DMS53 treated with DMSO at 0.1 percent for 48 hours (cell line): ENCODE measurements at regions not wholly inside any gene's neighbourhood (a gene's known extent, or its start where the extent isn't known, plus 50 kb on each side); places are given as distances from the start of the nearest gene placed in this dataset.

Experiments
- DNase-seq: peaks from one replicate; lab custom pipeline; 2025; ENCODE audit not compliant: unreplicated experiment; lab: John Stamatoyannopoulos, UW

DNA sequence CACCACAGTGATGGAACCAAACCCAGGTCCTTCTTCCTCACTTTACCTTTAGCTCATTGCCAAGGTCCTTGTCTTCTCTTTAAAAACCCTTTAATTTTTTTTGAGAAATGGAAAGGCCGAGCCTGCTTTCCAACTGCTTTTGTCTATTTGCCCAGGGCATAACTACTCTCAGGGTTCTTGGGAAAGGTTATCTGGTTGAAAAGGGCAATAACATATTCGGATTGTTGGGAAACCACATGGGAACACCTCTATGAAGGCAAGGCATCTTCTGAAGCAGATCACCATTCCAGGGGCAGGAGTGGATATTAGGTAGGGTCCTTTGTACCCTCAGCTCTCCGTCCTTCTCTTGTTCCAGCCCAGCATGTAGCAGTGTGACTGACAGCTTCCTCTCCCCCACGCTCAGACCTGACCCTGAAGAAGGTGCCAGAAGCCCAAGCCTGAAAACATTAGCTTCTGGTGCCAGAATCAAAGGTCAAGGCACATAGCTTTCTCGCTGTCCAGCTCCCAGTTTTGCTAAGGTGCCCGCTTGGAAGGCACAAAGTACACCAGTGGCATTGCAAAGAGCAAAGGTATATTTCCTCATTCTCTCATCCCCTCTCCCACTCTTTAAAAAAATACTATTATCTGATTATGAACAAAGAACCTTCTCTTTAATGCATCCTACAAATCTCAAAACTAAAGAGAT, 123.2 kb upstream of the LINC00305 start:
- no peak for DNase-seq

- DNase-seq, result peak; percentile 73
Observed at GRCh38 chr18:64271246-64271645, 122.4 kb upstream of the LINC00305 start.

- no peak for DNase-seq
Observed at GRCh38 chr18:64270608-64271007, 121.7 kb upstream of the LINC00305 start.

DNA sequence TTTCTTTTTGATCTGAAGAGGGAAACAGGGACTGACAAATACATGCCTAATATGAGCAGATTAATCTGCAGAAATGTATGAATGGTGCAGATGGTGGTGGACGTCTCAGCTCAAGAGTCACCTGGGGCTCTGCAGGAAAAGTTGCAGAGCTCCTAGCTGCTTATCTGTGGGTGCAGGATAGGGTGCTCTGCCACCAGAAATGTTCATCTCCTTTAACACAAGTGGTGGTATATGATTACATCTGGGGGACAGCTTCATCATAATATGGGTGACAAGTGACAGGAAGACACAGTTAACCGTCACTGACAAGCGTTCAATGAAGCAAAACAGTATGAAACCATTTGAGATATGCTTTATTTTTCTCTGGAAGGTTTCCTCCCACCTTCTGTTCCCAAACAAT, 121.2 kb upstream of the LINC00305 start:
- DNase-seq, result no peak

GRCh38 chr18:64264171-64264570, 115.3 kb upstream of the LINC00305 start:
- no peak for DNase-seq

DNA sequence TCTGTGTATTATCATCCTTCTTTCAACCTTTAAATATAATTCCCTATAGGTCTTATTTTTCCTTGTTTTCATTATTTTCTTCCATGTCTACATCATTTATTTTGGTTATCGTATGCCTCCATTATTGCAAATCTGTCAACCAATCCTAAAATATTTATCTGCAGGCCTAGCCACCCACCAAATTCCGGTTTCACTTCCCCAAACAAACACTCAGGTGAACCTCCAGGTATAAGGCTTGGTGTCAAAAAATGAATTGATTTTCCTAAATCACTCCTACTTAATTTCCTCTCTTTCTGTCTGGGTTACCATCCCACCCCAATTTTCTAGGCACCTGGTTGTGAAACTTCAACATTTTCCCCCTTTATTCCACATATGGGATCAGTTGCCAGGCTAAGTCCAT, 111.9 kb upstream of the LINC00305 start:
- no peak for DNase-seq

GRCh38 chr18:64259871-64260270, 111.0 kb upstream of the LINC00305 start:
- DNase-seq, result no peak

GRCh38 chr18:64258111-64258650, 109.3 kb upstream of the LINC00305 start:
- no peak for DNase-seq

DNA sequence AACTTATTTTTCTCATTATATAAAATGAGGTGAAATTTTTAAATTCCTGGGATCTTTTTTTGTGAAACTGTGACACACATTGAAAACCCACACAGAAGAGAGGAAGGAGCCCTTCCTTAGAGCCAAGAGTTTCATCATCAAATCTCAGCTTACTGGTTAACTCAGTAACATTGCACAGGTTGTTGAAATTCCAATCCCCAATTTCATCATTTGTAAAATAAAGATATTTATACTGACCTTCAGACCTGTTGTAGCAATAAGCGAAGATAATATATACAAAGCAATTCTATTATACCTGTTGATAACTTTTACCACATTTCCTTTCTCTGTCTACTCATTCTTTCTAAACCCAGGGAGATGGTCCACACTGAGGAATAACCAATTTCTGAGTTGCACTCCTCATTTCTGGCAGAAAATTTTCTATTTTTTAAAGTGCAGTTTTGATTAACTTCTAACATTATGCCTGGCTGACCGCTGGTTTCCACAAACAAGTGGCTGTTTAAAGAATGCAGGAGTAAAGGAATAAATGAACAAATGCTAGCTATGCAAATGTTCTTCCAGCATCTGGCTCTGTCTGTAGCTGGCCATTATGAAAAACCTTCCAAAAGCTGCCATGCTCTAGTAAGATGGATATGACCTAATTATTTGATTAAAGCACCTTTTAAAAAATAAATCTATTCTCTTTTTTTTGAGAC, 105.7 kb upstream of the LINC00305 start:
- no peak for DNase-seq

- DNase-seq, result no peak
Observed at GRCh38 chr18:64253873-64254272, 105.0 kb upstream of the LINC00305 start.

DNA sequence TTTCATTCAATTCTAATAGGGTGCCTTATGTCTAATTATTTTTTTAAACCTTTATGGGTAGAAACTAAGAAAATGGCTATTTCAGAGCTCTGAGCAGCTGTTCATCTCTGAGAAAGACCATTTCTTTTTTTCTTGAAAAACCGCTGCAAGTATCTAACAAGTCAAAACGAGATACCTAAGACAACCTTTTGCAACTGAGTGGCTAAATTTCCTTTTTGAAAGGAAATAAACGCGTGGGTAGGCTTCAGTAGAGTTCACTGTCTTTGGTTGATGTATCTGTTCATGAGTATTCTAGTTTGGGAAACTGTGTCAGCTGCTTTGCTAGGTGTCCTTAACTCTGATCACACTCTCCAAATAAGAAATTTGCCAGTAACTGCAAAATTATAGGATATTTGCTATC, 104.3 kb upstream of the LINC00305 start:
- DNase-seq, result no peak

DNA sequence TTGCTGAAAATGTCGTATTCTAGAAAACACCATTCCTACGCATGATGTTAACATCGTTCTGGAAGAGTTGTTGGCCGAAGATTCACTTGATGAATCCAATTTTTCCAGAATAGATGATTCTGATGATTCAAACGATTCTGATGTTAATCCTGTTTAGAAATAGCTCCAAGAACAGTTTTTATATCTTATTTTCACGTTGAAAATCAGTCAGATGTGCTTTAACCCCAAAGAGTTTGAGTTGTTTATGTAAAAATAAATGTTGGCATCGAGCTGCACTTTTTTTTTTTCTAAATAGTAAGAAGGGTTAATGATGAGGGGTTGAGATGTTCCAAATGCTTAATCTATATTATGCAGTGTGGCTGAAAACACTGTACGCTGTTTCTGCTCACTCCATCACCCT, 99.9 kb upstream of the LINC00305 start:
- no peak for DNase-seq

DNA sequence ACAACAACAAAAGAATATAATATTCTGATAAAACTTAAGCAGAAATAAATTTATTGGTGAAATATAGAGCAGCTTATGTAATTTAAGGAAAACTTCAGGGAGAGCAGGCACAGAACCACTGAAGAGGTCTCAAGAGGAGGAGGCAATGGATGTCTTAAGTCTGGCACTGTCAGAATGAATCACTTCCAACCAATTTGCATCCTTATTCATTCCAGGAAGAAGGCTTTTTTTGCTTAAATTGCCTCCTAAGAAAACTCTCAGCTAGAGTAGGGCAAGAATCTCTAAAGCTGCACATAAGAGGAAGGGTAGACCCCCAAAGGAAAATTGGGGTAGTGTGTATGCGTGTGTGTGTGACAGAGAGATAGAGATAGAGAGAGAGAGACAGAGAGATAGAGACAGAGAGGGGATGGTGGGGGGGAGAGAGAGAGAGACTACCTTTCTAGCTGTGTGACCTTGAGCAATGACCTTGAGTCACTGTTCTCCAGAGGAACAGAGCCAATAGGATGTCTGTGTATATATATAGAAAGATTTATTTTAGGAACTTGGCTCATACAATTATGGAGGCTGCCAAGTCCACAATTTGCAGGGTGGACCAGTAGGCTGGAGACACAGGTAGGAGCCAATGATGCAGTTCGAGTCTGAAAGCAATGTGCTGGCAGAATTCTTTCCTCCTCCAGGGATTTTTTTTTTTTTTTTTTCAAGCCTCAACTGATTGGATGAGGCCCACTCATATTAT, 96.4 kb upstream of the LINC00305 start:
- DNase-seq, result no peak

DNA sequence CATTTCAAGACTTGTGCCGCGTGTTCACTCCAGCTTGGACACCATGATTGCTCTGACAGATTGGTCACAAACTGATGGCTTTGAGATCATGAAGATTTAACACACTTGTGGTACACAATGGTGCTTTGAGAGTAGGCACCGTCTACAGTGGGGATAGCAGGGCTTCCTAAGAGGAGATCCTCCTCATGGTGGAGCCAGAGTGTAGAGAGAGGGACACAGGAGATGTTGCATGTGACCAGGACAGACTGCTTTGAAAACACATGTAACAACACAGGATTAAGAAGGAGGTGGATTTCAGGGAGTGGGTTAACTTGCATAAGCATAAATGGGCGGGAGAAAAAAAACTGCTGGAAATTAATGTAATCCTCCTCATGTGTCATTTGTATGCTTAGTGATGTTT, 95.7 kb upstream of the LINC00305 start:
- DNase-seq, result peak; percentile 56

GRCh38 chr18:64240316-64240715, 91.4 kb upstream of the LINC00305 start:
- DNase-seq, result no peak

DNA sequence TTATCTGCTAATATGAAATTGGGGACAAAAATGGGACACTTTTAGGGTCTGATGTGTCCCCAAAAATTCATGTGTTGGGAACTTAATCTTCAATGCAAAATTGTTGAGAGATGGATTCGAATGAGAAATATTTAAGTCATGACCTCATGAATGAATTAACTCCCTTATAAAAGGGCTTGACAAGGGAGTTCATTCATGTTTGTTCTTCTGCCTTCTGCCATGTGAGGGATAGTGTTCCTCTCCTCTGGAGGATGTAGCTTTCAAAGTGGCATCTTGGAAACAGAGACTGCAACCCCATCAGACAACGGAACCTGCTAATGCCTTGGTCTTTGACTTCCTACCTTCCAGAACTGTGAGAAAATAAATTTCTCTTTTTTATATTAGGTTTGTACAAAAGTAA, 89.2 kb upstream of the LINC00305 start:
- no peak for DNase-seq

- DNase-seq, result no peak
Observed at GRCh38 chr18:64234321-64234720, 85.4 kb upstream of the LINC00305 start.

GRCh38 chr18:64233851-64234250, 85.0 kb upstream of the LINC00305 start:
- DNase-seq, result peak; percentile 13

- DNase-seq, result no peak
Observed at GRCh38 chr18:64220941-64221340, 72.1 kb upstream of the LINC00305 start.

DNA sequence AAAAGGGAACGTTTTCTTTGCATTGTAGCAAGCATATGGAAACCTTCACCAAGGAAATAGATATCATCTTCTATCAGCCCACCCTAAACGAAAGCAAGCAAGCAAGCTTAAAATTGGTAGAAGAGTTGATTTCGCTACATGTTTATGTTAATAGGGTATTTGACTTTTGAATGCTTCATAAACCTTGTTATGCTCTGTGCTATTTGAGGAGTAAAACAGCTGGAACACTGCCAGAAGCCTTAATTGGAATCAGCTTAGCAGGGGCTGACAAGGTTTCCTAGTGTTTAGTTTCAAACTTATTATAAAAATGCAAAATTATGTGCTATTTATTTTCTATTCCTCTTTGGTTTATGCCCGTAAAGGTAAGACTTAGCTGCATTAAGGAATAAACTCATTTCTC, 70.6 kb upstream of the LINC00305 start:
- no peak for DNase-seq

GRCh38 chr18:64210401-64210949, 61.6 kb upstream of the LINC00305 start:
- DNase-seq, result no peak

GRCh38 chr18:64208516-64208915, 59.6 kb upstream of the LINC00305 start:
- DNase-seq, result no peak
